ENCODE measurements at regions not wholly inside any gene's neighbourhood (a gene's known extent, or its start where the extent isn't known, plus 50 kb on each side); places are given as distances from the start of the nearest gene placed in this dataset.

GRCh38 chr15:96255599-96255998 lies 74.9 kb upstream of the NR2F2 start:
- no peak overlapping the region for H3K27ac ChIP-seq (replicated peaks)
- no peak for DNase-seq (ENCODE audit: low read depth in 1 of 2, low spot score in 1 of 2)
- H3K4me3 ChIP-seq (replicated peaks; ENCODE audit: insufficient read depth, low read length): no peak overlapping the region
- H3K27me3 ChIP-seq (ENCODE audit: insufficient read depth, poor library complexity, severe bottlenecking): no peaks in the 10 kb centered on the region
- no peak for TF ChIP-seq GABPA (IDR thresholded peaks at IDR 0.05; ENCODE audit: low read depth)
- TF ChIP-seq REST (IDR thresholded peaks at IDR 0.05; ENCODE audit: insufficient replicate concordance, low read depth): no peak
- TF ChIP-seq CTCF (IDR thresholded peaks at IDR 0.05; ENCODE audit: insufficient read depth, low read length): no peak

GRCh38 chr15:96261575-96262034 lies 68.9 kb upstream of the NR2F2 start:
- no peak overlapping the region for H3K4me3 ChIP-seq (replicated peaks; ENCODE audit: insufficient read depth, low read length)
- DNase-seq (ENCODE audit: low read depth in 1 of 2, low spot score in 1 of 2): no peak
- TF ChIP-seq SPI1 (IDR thresholded peaks at IDR 0.05; ENCODE audit: borderline replicate concordance, low read depth) (no peak), GABPA (IDR thresholded peaks at IDR 0.05; ENCODE audit: low read depth) (no peak), POLR2AphosphoS5 (IDR thresholded peaks at IDR 0.05; ENCODE audit: low read depth) (no peak), CTCF (IDR thresholded peaks at IDR 0.05; ENCODE audit: insufficient read depth, low read length) (no peak), REST (IDR thresholded peaks at IDR 0.05; ENCODE audit: insufficient replicate concordance, low read depth) (no peak)
- no peak overlapping the region for H3K27ac ChIP-seq (replicated peaks)
- H3K27me3 ChIP-seq (ENCODE audit: insufficient read depth, poor library complexity, severe bottlenecking): no peaks in the 10 kb centered on the region

- Histone ChIP-seq H3K4me3 (replicated peaks; ENCODE audit: insufficient read depth, low read length) (no peak overlapping the region), H3K27me3 (ENCODE audit: insufficient read depth, poor library complexity, severe bottlenecking) (no peaks in the 10 kb centered on the region), H3K27ac (replicated peaks) (no peak overlapping the region)
- TF ChIP-seq SPI1 (IDR thresholded peaks at IDR 0.05; ENCODE audit: borderline replicate concordance, low read depth) (no peak), REST (IDR thresholded peaks at IDR 0.05; ENCODE audit: insufficient replicate concordance, low read depth) (no peak), CTCF (IDR thresholded peaks at IDR 0.05; ENCODE audit: insufficient read depth, low read length) (no peak), POLR2AphosphoS5 (IDR thresholded peaks at IDR 0.05; ENCODE audit: low read depth) (no peak), GABPA (IDR thresholded peaks at IDR 0.05; ENCODE audit: low read depth) (no peak)
- no peak for DNase-seq (ENCODE audit: low read depth in 1 of 2, low spot score in 1 of 2)
Observed at GRCh38 chr15:96262097-96262496, 68.4 kb upstream of the NR2F2 start.
